NCI-H748 treated with DMSO at 0.1 percent for 48 hours (cell line): ENCODE measurements at regions not wholly inside any gene's neighbourhood (a gene's known extent, or its start where the extent isn't known, plus 50 kb on each side); places are given as distances from the start of the nearest gene placed in this dataset.
"Not testable (repeated sequence)": the region's sequence is repeated elsewhere in the genome, so short reads cannot be mapped to it uniquely, and the experiment has no call there.

Experiments
- DNase-seq: peaks from one replicate; lab custom pipeline; 2025; lab: John Stamatoyannopoulos, UW

GRCh38 chr18:46179306-46179705 lies 75.1 kb downstream of the HAUS1 start:
- no peak for DNase-seq

GRCh38 chr18:46182633-46183358 lies 78.6 kb downstream of the HAUS1 start:
- DNase-seq: no peak

DNA sequence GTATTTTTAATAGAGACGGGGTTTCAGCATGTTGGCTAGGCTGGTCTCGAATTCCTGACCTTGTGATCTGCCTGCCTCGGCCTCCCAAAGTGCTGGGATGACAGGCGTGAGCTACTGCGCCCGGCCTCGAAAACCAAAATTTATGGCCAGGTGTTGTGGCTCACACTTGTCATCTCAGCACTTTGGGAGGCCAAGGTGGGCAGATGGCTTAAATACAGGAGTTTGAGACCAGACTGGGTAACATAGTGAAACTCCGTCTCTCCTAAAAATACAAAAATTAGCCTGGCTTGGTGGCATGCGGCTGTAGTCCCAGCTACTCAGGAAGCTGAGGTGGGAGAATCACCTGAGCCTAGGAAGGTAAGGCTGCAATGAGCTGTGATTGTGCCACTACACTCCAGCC lies 80.1 kb downstream of the HAUS1 start:
- not testable (repeated sequence) for DNase-seq

- DNase-seq: no peak
Measured at GRCh38 chr18:46184727-46185126, 80.5 kb downstream of the HAUS1 start.

GRCh38 chr18:46190667-46191066 lies 86.5 kb downstream of the HAUS1 start:
- no peak for DNase-seq

GRCh38 chr18:46196627-46197243 lies 92.5 kb downstream of the HAUS1 start:
- no peak for DNase-seq

DNA sequence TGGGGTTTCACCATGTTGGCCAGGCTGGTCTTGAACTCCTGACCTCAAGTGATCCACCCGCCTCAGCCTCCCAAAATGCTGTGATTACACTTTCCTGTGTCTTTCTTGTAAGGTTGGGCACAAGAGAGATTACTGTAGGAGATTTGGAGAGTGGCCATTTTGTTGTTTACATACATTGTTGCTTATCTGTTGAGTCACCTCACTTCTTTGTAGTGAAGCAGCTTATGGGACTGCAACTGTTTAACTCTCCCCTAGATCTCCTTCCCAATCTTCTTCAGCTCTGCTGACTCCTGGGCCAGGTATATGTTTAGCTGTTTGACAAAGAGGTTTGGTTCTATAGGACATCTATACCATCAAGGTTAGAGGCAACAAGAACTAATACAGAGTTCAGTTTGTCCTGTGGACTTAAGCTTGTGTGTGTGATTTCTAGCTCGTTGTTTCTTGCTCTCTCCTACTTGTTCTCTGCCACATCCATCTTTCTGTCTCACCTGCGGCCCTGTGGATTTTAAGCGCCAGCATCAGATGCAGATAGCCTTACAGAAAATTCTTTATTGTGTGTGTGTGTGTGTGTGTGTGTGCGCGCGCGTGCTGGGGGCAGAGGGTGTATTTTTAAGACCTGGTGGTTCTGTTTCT lies 95.4 kb downstream of the HAUS1 start:
- DNase-seq: no peak

DNA sequence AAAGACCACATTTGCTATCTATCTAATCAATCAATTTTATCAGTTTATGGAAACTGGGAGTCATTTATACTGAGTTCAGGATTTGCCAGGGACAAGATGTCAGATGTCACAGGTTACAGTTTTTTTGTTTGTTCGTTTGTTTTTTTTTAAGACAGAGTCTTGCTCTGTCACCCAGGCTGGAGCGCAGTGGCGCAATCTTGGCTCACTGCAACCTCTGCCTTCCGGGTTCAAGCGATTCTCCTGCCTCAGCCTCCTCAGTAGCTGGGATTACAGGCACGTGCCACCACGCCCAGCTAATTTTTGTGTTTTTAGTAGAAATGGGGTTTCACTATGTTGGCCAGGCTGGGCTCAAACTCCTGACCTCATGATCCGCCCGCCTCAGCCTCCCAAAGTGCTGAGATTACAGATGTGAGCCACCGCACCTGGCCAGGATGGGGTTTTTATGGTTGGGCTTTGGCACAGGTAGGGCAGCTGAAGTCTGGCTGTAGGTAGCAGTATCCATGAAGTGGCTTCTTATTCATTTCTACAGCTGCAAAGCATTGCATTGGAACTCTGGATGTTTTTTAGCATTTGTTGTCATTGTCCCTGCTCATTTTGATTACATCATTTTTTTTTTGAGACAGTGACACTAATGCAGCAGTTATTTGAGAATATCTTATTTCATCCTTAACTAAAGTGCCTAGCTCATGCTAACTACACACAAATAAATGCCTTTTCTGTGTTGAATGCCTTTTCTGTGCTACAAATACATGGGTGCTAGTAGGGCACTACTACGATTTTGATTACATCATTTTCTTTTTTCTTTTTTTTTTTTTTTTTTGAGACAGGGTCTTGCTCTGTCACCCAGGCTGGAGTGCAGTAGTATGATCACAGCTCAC lies 96.2 kb downstream of the HAUS1 start:
- DNase-seq: not testable (repeated sequence)

- DNase-seq: no peak
Measured at GRCh38 chr18:46204143-46204542, 100.0 kb downstream of the HAUS1 start.

- no peak for DNase-seq
Measured at GRCh38 chr18:46207985-46208384, 103.8 kb downstream of the HAUS1 start.

DNA sequence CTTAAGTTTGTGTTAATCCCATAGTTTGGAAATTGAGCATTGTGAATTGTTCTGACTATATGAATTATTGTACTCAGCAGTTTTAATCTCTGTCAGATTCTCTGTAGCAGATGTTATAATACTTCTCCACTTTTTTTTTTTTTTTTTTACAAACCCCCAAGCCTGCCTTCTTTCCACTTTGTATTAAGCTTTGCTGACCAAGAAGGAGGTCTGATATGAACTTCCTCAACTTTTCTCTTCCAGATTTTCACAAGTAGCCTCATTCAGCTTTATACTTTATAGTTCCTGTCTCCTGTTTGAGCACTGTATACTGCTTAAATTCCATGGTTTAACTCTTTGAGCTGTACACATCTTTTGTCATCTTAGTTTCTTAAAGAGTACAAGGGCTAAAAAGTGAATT lies 105.0 kb downstream of the HAUS1 start:
- DNase-seq: no peak

DNA sequence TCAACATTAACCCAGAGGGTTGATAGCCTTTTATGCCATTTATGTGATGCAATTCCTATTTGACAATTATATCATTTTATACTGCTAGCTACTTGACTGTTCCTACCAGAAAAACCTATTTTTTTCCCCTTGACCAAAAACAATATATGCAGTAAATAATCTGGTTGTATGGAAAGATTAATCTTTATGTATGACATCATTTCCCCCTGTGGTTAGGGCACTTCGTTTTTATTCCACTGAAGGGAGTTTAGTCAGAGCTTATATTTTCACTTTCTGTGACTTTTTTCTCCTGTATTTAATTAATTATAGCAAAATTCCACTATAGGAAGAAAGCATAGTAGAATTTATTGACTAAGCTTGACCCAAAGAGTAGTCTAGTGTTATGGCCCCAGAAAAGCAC lies 107.6 kb downstream of the HAUS1 start:
- no peak for DNase-seq

GRCh38 chr18:46212398-46212797 lies 108.2 kb downstream of the HAUS1 start:
- no peak for DNase-seq

GRCh38 chr18:46213295-46213694 lies 109.1 kb downstream of the HAUS1 start:
- no peak for DNase-seq

DNA sequence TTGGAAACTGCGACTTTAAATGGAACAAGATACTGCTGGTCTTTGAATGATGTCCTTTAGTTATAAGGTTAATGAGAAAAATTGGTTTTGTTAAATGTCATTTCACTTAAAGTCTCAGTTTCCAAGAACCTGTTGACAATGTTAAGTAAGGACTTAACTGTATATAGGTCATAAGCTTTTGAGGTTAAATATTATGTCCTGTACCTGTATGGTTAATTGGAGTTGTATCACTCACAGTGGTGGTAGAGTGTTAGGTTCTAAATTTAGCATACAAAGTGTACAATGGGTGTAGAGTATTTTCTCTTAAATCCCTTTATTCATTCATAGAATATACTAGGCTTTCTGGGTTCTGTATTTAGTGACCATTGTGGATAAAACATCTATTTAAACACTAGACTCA lies 110.2 kb downstream of the HAUS1 start:
- DNase-seq: no peak

- no peak for DNase-seq
Measured at GRCh38 chr18:46215902-46216723, 111.9 kb downstream of the HAUS1 start.

- DNase-seq: no peak
Measured at GRCh38 chr18:46220116-46220515, 115.9 kb downstream of the HAUS1 start.

DNA sequence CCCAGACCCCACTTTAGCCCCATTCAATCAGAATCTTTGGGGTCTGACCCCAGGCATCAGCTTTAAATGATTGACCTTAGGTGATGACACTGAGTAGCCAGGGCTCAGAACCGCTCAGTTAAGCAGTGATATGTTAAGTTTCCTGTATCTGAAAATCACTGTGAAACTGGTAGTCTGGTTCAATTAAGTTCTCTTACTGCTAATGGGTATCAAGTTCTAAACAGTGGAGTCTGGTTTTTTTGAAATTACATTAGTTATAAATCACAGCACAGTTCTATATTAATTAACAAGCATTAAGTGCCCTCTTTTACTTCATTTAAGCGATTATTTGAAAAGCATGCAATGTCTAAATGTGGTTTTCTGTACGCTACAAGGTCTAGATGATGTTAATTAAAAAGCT lies 117.9 kb downstream of the HAUS1 start:
- no peak for DNase-seq

DNA sequence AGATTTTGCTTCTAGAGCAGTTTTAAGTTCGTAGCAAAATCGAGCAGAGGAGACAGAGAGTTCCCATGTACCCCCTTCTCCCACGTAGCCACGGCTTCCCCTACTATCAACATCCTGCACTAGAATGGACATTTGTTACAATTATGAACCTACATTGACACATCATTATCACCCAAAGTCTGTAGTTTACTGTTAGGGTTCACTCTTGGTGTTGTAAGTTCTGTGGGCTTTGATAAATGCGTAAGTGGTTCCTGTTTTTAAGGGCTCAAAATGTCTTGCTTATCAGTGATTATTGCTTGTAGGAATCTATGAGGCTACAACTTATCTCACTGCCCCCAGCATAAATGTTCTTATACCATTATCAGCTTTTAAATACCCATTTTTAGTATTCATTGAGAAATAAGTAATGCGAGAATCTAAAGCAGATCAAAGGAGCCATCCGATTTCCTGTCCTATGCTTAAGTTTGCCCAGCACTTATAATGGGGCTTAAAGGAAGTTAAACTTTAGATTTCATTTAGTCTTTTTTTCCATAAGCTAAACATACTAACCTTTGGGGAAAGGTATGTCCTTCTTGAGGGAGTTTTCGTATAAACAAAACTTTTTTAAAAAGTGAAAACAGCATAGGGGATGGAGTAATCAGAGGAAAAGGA lies 118.7 kb downstream of the HAUS1 start:
- DNase-seq: no peak

DNA sequence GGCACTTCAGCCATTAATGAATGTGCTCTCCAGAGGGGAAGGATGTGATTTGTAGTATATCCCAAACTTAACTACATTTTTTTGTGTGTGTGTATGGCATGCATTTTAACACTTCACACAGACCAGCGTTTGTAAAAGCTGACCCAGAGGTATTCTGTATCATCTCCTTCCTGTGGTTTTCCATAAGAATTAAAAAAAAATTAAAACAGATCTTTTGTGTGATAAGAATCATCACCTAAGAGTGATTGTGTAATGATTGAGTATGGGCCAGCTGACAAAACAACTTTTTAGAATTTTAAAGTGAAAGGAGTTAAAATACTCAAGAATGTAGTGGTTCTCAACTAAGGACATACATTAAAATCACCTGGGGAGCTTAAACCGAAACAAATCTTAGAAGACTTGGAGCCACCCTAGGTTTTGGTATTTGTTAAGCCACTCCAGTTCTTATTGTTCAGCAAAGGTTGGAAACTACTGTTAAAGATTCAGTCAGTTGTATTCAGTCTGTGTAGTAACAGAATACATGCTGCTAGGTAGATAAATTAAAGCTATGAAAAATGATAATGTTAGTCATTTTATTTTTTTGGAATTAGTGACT lies 120.1 kb downstream of the HAUS1 start:
- DNase-seq: no peak

- no peak for DNase-seq
Measured at GRCh38 chr18:46226461-46226860, 122.3 kb downstream of the HAUS1 start.
